Neuronal stem cell (in vitro differentiated cells): ENCODE measurements at regions not wholly inside any gene's neighbourhood (a gene's known extent, or its start where the extent isn't known, plus 50 kb on each side); places are given as distances from the start of the nearest gene placed in this dataset.

Experiments used
- DNase-seq: peaks from one replicate; pipeline ENCODE4 v3.0.0-alpha.2; 2013; ENCODE audit warnings: low spot score
- H2AFZ ChIP-seq: one replicate; pipeline ENCODE4 v1.6.1; 2013; ENCODE audit warnings: mild to moderate bottlenecking, low read length, inconsistent platforms
- H2AK5ac ChIP-seq: 2 replicates; pipeline ENCODE4 v1.6.1; 2013; ENCODE audit warnings: low read depth, mild to moderate bottlenecking, inconsistent platforms, low read length, moderate library complexity, mixed read lengths
- H2BK120ac ChIP-seq: 2 replicates; pipeline ENCODE4 v1.6.1; 2013; ENCODE audit warnings: low read depth, mild to moderate bottlenecking, inconsistent platforms, low read length, moderate library complexity, mixed read lengths
- H2BK12ac ChIP-seq: one replicate; pipeline ENCODE4 v1.6.1; 2013; ENCODE audit warnings: low read length, inconsistent platforms
- H2BK15ac ChIP-seq: 2 replicates; pipeline ENCODE4 v1.6.1; 2013; ENCODE audit warnings: mild to moderate bottlenecking, low read length, inconsistent platforms, mixed read lengths
- H2BK5ac ChIP-seq: one replicate; pipeline ENCODE4 v1.6.1; 2013; ENCODE audit warnings: inconsistent platforms, mild to moderate bottlenecking, low read length, moderate library complexity
- H3K14ac ChIP-seq: one replicate; pipeline ENCODE4 v1.6.1; 2013; ENCODE audit warnings: low read length, inconsistent platforms
- H3K18ac ChIP-seq: 2 replicates; pipeline ENCODE4 v1.6.1; 2013; ENCODE audit warnings: low read length, inconsistent platforms
- H3K23ac ChIP-seq: 2 replicates; pipeline ENCODE4 v1.6.1; 2013; ENCODE audit warnings: low read depth, mild to moderate bottlenecking, mixed read lengths, low read length, inconsistent platforms; ENCODE audit not compliant: poor library complexity
- H3K27ac ChIP-seq: replicated peaks from 3 replicates; pipeline ENCODE4 v1.5.1; 2013; ENCODE audit warnings: low read length, inconsistent platforms
- H3K27me3 ChIP-seq, 3 experiments: 2 replicates each; pipeline ENCODE4 v1.6.1; 2013; ENCODE audit warnings: low read length in 3 of 3, mild to moderate bottlenecking in 2 of 3, inconsistent platforms in 1 of 3, low read depth in 1 of 3, mixed read lengths in 1 of 3, moderate library complexity in 1 of 3; ENCODE audit not compliant: control insufficient read depth in 3 of 3, insufficient read depth in 3 of 3
- H3K36me3 ChIP-seq, 2 donors: replicated peaks in 1 of 2; 2 replicates each; pipeline ENCODE4 v1.6.1; 2013; ENCODE audit warnings: low read length in 2 of 2; ENCODE audit not compliant: control insufficient read depth in 2 of 2, insufficient read depth in 2 of 2
- H3K4ac ChIP-seq: 2 replicates; pipeline ENCODE4 v1.6.1; 2013; ENCODE audit warnings: inconsistent platforms, mild to moderate bottlenecking, low read length, moderate library complexity
- H3K4me1 ChIP-seq, 2 donors: 1 replicate in 1 of 2; 2 replicates in 1 of 2; pipeline ENCODE4 v1.6.1; 2013; ENCODE audit warnings: low read length in 2 of 2, low read depth in 1 of 2; ENCODE audit not compliant: control insufficient read depth in 2 of 2, insufficient read depth in 1 of 2
- H3K4me2 ChIP-seq: one replicate; pipeline ENCODE4 v1.6.1; 2013; ENCODE audit warnings: mild to moderate bottlenecking, low read length, inconsistent platforms; ENCODE audit not compliant: insufficient read depth, poor library complexity, severe bottlenecking
- H3K4me3 ChIP-seq, 2 donors: 2 replicates each; pipeline ENCODE4 v1.5.1; 2013; ENCODE audit warnings: low read length in 2 of 2, mild to moderate bottlenecking in 2 of 2, inconsistent platforms in 1 of 2, moderate library complexity in 1 of 2
- H3K79me1 ChIP-seq: one replicate; pipeline ENCODE4 v1.6.1; 2013; ENCODE audit warnings: low read depth, mild to moderate bottlenecking, inconsistent platforms, low read length, moderate library complexity
- H3K9ac ChIP-seq: one replicate; pipeline ENCODE4 v1.6.1; 2013; ENCODE audit warnings: mild to moderate bottlenecking, low read depth, low read length, inconsistent platforms; ENCODE audit not compliant: poor library complexity
- H3K9me3 ChIP-seq, 2 donors: replicated peaks in 1 of 2; 2 replicates each; pipeline versions ENCODE3 to v1.6.1; 2013; ENCODE audit warnings: low read length in 2 of 2, mild to moderate bottlenecking in 2 of 2, inconsistent platforms in 1 of 2, low read depth in 1 of 2, mixed read lengths in 1 of 2, moderate library complexity in 1 of 2; ENCODE audit not compliant: control insufficient read depth in 2 of 2, insufficient read depth in 1 of 2
- H4K8ac ChIP-seq: one replicate; pipeline ENCODE4 v1.6.1; 2013; ENCODE audit warnings: low read depth, mild to moderate bottlenecking, inconsistent platforms, low read length, moderate library complexity
- H4K91ac ChIP-seq: one replicate; pipeline ENCODE4 v1.6.1; 2013; ENCODE audit warnings: low read length, low read depth, mild to moderate bottlenecking, inconsistent platforms; ENCODE audit not compliant: poor library complexity
- WGBS, 2 donors: extraction: QIAGEN DNeasy Blood & Tissue Kit; methylation state at CpG; one replicate each; pipeline ENCODE4 v1.1.7; 2013; ENCODE audit warnings: missing lambda C conversion rate in 2 of 2, mixed read lengths in 1 of 2; ENCODE audit not compliant: insufficient read length in 2 of 2, insufficient replicate concordance in 1 of 2; ENCODE audit errors: extremely low coverage in 2 of 2; 5-methylcytosine and 5-hydroxymethylcytosine counted together

DNA sequence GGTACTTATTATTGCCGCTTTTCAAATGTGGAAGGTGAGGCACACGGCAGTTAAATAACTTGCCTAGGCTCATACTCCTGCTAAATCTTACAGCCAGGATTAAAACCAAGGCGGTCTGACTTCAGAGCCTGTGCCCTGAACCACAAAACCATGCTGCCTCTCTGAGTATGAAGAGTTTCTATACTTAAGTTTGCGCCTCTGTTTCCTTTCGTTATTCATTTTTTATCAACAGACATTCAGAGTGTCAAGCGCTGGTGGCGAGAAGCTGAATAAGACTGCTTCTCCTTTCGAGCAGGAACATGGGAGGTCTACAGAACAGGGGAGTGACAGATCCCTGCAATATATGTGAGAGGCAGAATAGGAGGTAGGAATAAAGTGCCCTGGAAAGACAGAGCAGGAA is 96.0 kb upstream of the DUSP10 start:
- Histone ChIP-seq H3K9me3 (no peaks in the 10 kb centered on the region), H3K79me1 (no peaks in the 10 kb centered on the region), H2BK120ac (no peak overlapping the region), H4K8ac (no peak overlapping the region), H3K18ac (no peak overlapping the region), H3K36me3 (no peaks in the 10 kb centered on the region), H3K4me2 (no peak overlapping the region), H2AFZ (no peak overlapping the region), H2BK12ac (no peak overlapping the region), H3K27ac (no peak overlapping the region), H3K4ac (no peak overlapping the region), H3K27me3 (no peaks in the 10 kb centered on the region), H2BK5ac (no peak overlapping the region), H4K91ac (no peak overlapping the region), H2BK15ac (no peak overlapping the region), H3K4me3 (no peak overlapping the region), H3K23ac (no peak overlapping the region), H3K14ac (no peak overlapping the region), H3K4me1 (no peaks in the 10 kb centered on the region), H3K9ac (no peak overlapping the region), H2AK5ac (no peak overlapping the region)
- WGBS, 2 donors = no CpG with 5 or more reads among the region's 8 CpGs
- no peak for DNase-seq

DNA sequence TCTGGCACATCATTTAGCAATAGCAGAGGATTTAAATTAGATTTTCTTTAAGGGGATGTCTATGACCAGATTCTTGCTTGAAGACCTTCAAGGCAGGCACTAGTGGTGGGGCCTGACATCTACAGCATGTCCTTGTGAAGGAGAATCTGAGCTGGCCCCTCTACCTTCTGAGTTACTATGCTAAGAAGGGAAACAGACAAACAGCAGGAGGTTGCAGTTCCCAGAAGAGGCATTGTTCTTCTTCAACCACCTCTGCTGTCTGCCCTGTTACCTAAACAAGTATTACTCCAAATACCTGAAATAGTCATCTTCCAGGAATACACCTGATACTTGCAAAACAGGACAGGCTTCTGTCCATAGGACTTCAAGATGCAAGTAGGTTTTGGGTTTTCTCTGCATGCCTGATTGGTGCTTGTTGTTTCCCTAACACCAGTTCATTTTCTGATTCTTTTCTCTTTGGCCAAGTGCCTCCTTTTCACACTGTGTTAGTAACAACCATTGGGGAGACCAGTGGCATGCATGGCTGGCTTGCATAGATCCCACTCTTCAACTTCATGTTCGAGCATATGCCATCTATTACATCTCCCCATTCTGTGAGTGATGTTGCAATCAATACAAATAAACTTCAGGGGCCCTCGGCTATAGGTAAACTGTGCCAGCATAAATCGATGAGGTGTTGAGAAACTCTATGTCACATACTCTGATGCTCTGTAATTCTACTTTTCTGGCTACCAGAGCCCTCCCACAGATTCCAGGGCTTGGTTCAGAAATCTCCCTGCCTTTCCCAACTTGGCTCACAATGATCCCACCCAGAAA is 93.0 kb upstream of the DUSP10 start:
- Histone ChIP-seq H3K4me2 (no peak overlapping the region), H3K27ac (no peak overlapping the region), H2BK15ac (no peak overlapping the region), H3K14ac (no peak overlapping the region), H2AK5ac (no peak overlapping the region), H2BK120ac (no peak overlapping the region), H3K9me3 (no peaks in the 10 kb centered on the region), H3K4me3 (no peak overlapping the region), H2AFZ (no peak overlapping the region), H3K79me1 (no peaks in the 10 kb centered on the region), H2BK5ac (no peak overlapping the region), H3K36me3 (no peaks in the 10 kb centered on the region), H3K27me3 (no peaks in the 10 kb centered on the region), H3K23ac (no peak overlapping the region), H3K4ac (no peak overlapping the region), H4K91ac (no peak overlapping the region), H3K9ac (no peak overlapping the region), H3K18ac (no peak overlapping the region), H4K8ac (no peak overlapping the region), H3K4me1 (no peaks in the 10 kb centered on the region), H2BK12ac (no peak overlapping the region)
- DNase-seq = no peak
- no CpG with 5 or more reads among the region's 3 CpGs for WGBS, 2 donors

DNA sequence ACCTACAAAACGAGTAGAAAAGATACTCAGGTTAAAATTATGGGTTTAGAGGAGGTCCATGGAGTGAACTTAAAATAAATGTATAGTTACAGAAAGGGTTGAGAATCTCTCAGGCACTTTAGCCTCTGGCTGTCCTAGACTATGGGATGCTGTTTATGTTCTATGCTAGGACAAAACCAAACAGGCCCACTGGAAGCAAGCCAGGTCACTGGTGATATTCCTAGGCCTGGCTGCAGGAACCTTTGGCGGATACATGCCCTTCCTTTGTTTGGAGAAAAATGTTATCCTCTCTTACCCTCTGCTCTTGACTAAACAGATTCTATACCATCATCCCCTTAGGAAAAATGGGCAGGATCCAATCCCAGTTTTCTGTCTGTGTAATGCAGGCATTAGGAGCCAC is 90.7 kb upstream of the DUSP10 start:
- Histone ChIP-seq H2BK5ac (no peak overlapping the region), H4K91ac (no peak overlapping the region), H2BK12ac (no peak overlapping the region), H2AFZ (no peak overlapping the region), H3K36me3 (no peaks in the 10 kb centered on the region), H2BK120ac (no peak overlapping the region), H3K27me3 (no peaks in the 10 kb centered on the region), H3K4me3 (no peak overlapping the region), H3K4me2 (no peak overlapping the region), H3K23ac (no peak overlapping the region), H3K14ac (no peak overlapping the region), H4K8ac (no peak overlapping the region), H3K9me3 (no peaks in the 10 kb centered on the region), H2AK5ac (no peak overlapping the region), H3K9ac (no peak overlapping the region), H3K4ac (no peak overlapping the region), H3K4me1 (no peaks in the 10 kb centered on the region), H3K27ac (no peak overlapping the region), H2BK15ac (no peak overlapping the region), H3K79me1 (no peaks in the 10 kb centered on the region), H3K18ac (no peak overlapping the region)
- DNase-seq = no peak
- no CpG with 5 or more reads among the region's 2 CpGs for WGBS, 2 donors

DNA sequence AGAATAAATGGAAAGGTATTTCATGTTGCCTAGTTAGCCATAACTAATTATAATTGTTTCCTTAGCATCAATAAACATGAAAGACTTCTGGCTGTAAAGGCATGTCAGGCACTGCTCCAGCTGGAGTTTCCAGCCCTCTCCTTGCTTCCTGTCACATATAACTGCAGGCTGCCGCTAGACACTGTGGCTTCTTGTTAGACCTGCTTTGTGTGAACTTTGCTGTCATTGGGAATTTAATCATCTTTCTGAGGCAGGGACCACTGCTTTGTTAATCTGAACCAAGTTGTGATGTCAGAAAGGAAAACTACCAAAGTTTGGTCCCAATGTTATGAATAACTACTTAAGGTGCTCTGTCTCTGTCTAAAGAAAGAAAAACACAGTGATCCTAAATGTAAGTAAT is 90.3 kb upstream of the DUSP10 start:
- Histone ChIP-seq H4K8ac (no peak overlapping the region), H3K18ac (no peak overlapping the region), H2BK120ac (no peak overlapping the region), H2BK15ac (no peak overlapping the region), H4K91ac (no peak overlapping the region), H2AFZ (no peak overlapping the region), H3K4me3 (no peak overlapping the region), H2BK5ac (no peak overlapping the region), H3K4ac (no peak overlapping the region), H3K9me3 (no peaks in the 10 kb centered on the region), H3K79me1 (no peaks in the 10 kb centered on the region), H3K27me3 (no peaks in the 10 kb centered on the region), H3K14ac (no peak overlapping the region), H2BK12ac (no peak overlapping the region), H2AK5ac (no peak overlapping the region), H3K9ac (no peak overlapping the region), H3K36me3 (no peaks in the 10 kb centered on the region), H3K23ac (no peak overlapping the region), H3K27ac (no peak overlapping the region), H3K4me1 (no peaks in the 10 kb centered on the region), H3K4me2 (no peak overlapping the region)
- no peak for DNase-seq
- no CpG with 5 or more reads among the region's 1 CpG for WGBS, 2 donors
